ENCODE measurements at regions not wholly inside any gene's neighbourhood (a gene's known extent, or its start where the extent isn't known, plus 50 kb on each side); places are given as distances from the start of the nearest gene placed in this dataset.

- in situ Hi-C loops (cut with MboI; ENCODE audit: low pct_unique_long_range_greater_than_20kb, low sequenced_read_pairs, unreplicated experiment) = no loop called here
- DNase-seq (ENCODE audit: low spot score) = no peak
- TF ChIP-seq CTCF (IDR thresholded peaks at IDR 0.05; ENCODE audit: extremely low read depth, insufficient read depth, missing control alignments) = no peak
Observed at GRCh38 chr21:16113052-16113715, 383.4 kb downstream of the USP25 start.

- TF ChIP-seq CTCF (IDR thresholded peaks at IDR 0.05; ENCODE audit: extremely low read depth, insufficient read depth, missing control alignments) = no peak
- DNase-seq (ENCODE audit: low spot score) = no peak
- in situ Hi-C loops (cut with MboI; ENCODE audit: low pct_unique_long_range_greater_than_20kb, low sequenced_read_pairs, unreplicated experiment) = no loop called here
Observed at GRCh38 chr21:16115461-16115860, 385.7 kb downstream of the USP25 start.

GRCh38 chr21:16116069-16116468 is 386.3 kb downstream of the USP25 start:
- no peak for DNase-seq (ENCODE audit: low spot score)
- in situ Hi-C loops (cut with MboI; ENCODE audit: low pct_unique_long_range_greater_than_20kb, low sequenced_read_pairs, unreplicated experiment) = no loop called here
- no peak for TF ChIP-seq CTCF (IDR thresholded peaks at IDR 0.05; ENCODE audit: extremely low read depth, insufficient read depth, missing control alignments)

GRCh38 chr21:16116798-16117197 is 387.0 kb downstream of the USP25 start:
- in situ Hi-C loops (cut with MboI; ENCODE audit: low pct_unique_long_range_greater_than_20kb, low sequenced_read_pairs, unreplicated experiment) = no loop called here
- no peak for DNase-seq (ENCODE audit: low spot score)
- no peak for TF ChIP-seq CTCF (IDR thresholded peaks at IDR 0.05; ENCODE audit: extremely low read depth, insufficient read depth, missing control alignments)

GRCh38 chr21:16117331-16117730 is 387.5 kb downstream of the USP25 start:
- no peak for DNase-seq (ENCODE audit: low spot score)
- in situ Hi-C loops (cut with MboI; ENCODE audit: low pct_unique_long_range_greater_than_20kb, low sequenced_read_pairs, unreplicated experiment) = no loop called here
- no peak for TF ChIP-seq CTCF (IDR thresholded peaks at IDR 0.05; ENCODE audit: extremely low read depth, insufficient read depth, missing control alignments)

- DNase-seq (ENCODE audit: low spot score) = no peak
- in situ Hi-C loops (cut with MboI; ENCODE audit: low pct_unique_long_range_greater_than_20kb, low sequenced_read_pairs, unreplicated experiment) = no loop called here
- no peak for TF ChIP-seq CTCF (IDR thresholded peaks at IDR 0.05; ENCODE audit: extremely low read depth, insufficient read depth, missing control alignments)
Observed at GRCh38 chr21:16117851-16118590, 388.2 kb downstream of the USP25 start.
